Fibroblast of the aortic adventitia (primary cell): ENCODE measurements at regions not wholly inside any gene's neighbourhood (a gene's known extent, or its start where the extent isn't known, plus 50 kb on each side); places are given as distances from the start of the nearest gene placed in this dataset.

ENCODE experiments used
- DNase-seq: peaks from one replicate; pipeline ENCODE4 v3.0.0-alpha.2; 2010; ENCODE audit warnings: low read depth
- H3K4me3 ChIP-seq: 2 replicates; pipeline ENCODE4 v1.5.1; 2011; ENCODE audit warnings: low read depth, mild to moderate bottlenecking, control low read depth, low read length, moderate library complexity
- TF ChIP-seq, protein P1 (sequence below): IDR thresholded peaks from 2 replicates; pipeline ENCODE4 v1.5.1; 2011; ENCODE audit warnings: mild to moderate bottlenecking, low read length, control low read depth, inconsistent platforms; ENCODE audit not compliant: insufficient read depth

DNA sequence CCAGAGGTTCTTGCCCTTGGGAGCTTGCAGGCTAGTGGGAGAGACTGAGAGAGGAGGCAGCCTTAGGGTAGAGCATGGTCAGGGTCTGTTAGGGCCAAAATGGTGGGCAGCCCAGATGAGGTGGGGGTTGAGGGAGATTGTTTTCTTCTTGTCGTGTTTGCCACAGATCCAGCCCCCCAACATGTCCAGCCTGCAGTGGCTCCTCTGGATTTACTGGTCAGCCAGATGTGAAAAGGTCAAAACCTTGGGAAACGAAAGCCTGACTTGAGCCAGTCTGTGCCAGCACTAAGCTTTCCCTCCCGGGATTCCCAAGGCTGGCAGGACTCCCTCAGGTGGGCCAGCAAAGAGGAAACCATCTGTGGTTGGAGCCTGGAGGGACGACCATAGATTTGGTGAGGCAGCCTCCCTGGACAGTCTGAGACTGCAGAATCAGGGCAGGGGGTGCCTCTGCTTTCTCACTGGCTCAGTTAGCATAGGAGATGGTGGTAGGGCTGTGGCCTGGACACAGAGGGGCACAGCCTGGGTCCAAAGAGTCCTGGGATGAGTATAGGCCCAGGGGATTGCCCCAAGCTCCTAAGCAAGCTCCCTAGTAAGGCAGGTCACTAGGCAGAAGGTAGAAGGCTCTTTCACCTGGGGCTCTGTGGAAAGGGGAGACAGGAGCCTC is 51.2 kb upstream of the PRR23C start:
- TF ChIP-seq, protein P1, sequence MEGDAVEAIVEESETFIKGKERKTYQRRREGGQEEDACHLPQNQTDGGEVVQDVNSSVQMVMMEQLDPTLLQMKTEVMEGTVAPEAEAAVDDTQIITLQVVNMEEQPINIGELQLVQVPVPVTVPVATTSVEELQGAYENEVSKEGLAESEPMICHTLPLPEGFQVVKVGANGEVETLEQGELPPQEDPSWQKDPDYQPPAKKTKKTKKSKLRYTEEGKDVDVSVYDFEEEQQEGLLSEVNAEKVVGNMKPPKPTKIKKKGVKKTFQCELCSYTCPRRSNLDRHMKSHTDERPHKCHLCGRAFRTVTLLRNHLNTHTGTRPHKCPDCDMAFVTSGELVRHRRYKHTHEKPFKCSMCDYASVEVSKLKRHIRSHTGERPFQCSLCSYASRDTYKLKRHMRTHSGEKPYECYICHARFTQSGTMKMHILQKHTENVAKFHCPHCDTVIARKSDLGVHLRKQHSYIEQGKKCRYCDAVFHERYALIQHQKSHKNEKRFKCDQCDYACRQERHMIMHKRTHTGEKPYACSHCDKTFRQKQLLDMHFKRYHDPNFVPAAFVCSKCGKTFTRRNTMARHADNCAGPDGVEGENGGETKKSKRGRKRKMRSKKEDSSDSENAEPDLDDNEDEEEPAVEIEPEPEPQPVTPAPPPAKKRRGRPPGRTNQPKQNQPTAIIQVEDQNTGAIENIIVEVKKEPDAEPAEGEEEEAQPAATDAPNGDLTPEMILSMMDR, result no peak
- no peak overlapping the region for H3K4me3 ChIP-seq
- no peak for DNase-seq

DNA sequence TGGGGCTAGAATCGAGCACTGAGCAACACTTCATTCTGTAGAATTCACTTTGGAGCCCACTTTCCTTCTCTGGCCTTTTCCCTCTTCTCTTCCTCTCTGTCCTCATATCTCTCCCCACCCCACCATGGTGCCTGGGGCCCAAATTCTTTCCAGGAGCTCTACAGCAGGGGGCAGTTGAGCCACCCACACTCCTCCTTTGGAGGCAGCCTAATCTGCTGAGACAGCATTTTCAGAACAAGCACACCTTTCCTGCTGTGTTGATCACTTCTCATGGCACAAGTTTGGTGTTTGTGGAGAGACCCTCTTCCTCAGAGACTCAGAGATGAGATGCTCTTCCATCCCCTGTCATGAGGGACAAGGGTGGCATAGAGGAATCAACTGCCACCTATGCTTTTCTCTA is 52.0 kb upstream of the PRR23C start:
- no peak for DNase-seq
- TF ChIP-seq, protein P1, result no peak
- no peak overlapping the region for H3K4me3 ChIP-seq

DNA sequence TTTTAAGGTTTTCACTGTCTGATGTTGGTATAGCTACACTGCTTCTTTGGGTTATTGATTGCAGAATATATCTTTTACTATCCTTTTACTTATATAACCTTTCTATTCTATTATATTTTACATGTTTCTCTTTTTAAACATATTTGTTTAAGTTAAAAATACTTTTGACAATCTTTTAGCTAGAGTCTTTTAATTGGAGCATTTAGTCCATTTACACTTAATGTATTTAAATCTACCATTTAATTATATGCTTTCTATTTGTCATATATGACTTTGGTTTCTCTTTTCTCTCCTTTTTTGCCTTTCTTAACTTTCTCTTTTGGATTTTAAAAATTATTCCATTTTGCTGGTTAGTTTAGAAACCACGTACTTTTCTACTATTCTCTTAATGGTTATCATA is 53.7 kb upstream of the PRR23C start:
- DNase-seq, result no peak
- TF ChIP-seq, protein P1, result no peak
- H3K4me3 ChIP-seq, result no peak overlapping the region

DNA sequence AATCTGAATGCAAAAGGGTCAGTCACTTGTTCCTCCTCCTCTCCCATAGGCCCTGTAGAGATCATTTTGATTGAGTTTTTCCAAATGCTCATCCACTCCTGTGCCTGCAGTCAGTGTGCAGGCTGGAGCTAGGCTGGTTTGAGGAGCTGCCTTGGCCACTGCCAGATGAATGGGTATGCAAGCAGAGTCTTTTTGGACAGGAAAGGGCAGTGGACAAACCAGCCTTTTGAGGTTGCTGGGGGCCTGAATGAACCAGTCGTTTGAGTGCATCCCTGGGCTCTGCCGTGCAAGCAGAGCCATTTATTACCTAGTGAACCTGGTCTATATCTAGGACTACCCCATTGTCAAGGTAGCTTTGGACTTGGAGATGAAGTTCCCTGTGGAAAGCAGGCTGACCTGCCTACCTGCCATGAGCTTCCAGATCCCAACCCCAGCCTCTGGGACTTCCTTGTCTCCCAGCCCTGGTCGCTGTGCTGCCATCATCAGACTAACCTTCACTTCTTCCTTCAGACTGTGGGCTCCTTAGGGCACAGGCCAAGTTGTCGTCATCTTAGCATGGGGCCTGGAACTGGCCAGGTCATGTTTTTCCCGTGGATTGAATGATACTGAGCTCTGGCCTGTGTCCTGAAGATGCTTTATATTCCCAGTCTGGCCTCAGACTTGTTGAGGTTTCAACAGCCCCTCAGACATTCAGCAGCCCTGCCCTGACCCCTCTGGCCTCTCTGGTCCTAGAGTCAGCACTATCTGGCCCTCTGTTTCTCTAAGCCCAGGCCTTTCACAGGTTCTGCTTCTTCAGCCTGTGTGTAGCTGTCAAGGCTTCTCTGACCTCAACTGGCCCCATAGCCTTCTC is 55.5 kb upstream of the PRR23C start:
- no peak overlapping the region for H3K4me3 ChIP-seq
- TF ChIP-seq, protein P1, result no peak
- DNase-seq, result no peak

GRCh38 chr3:139100821-139101220 is 56.1 kb upstream of the PRR23C start:
- H3K4me3 ChIP-seq, result no peak overlapping the region
- no peak for DNase-seq
- TF ChIP-seq, protein P1, result no peak

GRCh38 chr3:139101396-139101795 is 56.7 kb upstream of the PRR23C start:
- no peak overlapping the region for H3K4me3 ChIP-seq
- TF ChIP-seq, protein P1, result no peak

More at GRCh38 chr3:139101396-139101795, 56.7 kb upstream of the PRR23C start:
- no peak for DNase-seq
